ENCODE measurements at regions not wholly inside any gene's neighbourhood (a gene's known extent, or its start where the extent isn't known, plus 50 kb on each side); places are given as distances from the start of the nearest gene placed in this dataset.

DNA sequence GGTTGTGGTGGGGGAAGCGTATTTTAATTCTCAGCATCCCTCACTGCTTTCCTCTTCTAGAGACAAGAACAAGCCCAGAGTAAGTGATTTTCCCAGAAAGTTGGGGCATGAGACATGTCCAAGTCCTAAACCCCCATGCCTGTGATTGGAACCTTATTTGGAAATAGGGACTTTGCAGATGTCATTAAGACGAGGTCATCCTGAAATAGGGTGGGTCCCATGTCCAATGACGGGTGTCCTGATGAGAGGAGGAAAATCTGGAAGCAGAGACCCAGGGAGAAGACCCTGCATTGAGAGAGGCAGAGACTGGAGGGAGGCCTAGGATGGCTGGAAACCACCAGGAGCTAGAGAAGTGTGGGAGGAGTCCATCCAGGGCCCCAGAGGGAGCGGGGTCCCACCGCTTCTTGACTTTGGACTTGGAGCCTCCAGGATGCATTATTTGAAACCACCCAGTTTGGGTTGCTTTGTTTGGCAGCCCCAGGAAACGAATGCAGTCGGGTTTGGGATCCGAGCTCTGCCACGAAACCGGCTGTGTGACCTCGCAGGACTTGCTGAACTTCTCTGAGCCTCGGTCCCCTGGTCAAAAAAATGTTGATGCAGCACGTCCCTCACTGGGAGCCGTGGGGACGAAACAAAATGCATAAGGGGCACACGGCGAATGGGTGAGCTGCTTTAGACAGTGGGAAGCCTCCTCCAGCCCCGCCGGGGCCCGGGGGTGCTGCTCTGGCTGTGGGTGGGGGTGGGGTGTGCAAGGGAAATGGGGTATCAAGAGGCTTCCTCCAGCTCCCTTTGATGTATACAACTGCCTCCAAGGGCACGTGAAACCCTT lies 113.9 kb downstream of the CPZ start:
- Histone ChIP-seq H3K27me3 (peaks cover 19 to 23% (median 20%) of the 10 kb centered on the region in 3 donors), H3K9me3 (no peaks in the 10 kb centered on the region), H3K36me3 (no peaks in the 10 kb centered on the region), H3K4me1 (no peaks in the 10 kb centered on the region), H3K4me3 (no peak overlapping the region), H3K27ac (no peak overlapping the region)
- TF ChIP-seq, protein P1, sequence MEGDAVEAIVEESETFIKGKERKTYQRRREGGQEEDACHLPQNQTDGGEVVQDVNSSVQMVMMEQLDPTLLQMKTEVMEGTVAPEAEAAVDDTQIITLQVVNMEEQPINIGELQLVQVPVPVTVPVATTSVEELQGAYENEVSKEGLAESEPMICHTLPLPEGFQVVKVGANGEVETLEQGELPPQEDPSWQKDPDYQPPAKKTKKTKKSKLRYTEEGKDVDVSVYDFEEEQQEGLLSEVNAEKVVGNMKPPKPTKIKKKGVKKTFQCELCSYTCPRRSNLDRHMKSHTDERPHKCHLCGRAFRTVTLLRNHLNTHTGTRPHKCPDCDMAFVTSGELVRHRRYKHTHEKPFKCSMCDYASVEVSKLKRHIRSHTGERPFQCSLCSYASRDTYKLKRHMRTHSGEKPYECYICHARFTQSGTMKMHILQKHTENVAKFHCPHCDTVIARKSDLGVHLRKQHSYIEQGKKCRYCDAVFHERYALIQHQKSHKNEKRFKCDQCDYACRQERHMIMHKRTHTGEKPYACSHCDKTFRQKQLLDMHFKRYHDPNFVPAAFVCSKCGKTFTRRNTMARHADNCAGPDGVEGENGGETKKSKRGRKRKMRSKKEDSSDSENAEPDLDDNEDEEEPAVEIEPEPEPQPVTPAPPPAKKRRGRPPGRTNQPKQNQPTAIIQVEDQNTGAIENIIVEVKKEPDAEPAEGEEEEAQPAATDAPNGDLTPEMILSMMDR (IDR thresholded peaks at IDR 0.05 in 4 of 5, conservative IDR thresholded peaks at IDR 0.05 in 1 of 5): no peak
- TF ChIP-seq POLR2A (IDR thresholded peaks at IDR 0.05): no peak
- DNase-seq (peak in 1 of 2 donors; percentile 1), ATAC-seq (no peak)
- in situ Hi-C loops (cut with MboI; ENCODE audit: low sequenced_read_pairs in 4 of 4): no loop called here
- intact Hi-C loops (cut with DNase I; ENCODE audit: low total_unique reads): no loop called here

DNA sequence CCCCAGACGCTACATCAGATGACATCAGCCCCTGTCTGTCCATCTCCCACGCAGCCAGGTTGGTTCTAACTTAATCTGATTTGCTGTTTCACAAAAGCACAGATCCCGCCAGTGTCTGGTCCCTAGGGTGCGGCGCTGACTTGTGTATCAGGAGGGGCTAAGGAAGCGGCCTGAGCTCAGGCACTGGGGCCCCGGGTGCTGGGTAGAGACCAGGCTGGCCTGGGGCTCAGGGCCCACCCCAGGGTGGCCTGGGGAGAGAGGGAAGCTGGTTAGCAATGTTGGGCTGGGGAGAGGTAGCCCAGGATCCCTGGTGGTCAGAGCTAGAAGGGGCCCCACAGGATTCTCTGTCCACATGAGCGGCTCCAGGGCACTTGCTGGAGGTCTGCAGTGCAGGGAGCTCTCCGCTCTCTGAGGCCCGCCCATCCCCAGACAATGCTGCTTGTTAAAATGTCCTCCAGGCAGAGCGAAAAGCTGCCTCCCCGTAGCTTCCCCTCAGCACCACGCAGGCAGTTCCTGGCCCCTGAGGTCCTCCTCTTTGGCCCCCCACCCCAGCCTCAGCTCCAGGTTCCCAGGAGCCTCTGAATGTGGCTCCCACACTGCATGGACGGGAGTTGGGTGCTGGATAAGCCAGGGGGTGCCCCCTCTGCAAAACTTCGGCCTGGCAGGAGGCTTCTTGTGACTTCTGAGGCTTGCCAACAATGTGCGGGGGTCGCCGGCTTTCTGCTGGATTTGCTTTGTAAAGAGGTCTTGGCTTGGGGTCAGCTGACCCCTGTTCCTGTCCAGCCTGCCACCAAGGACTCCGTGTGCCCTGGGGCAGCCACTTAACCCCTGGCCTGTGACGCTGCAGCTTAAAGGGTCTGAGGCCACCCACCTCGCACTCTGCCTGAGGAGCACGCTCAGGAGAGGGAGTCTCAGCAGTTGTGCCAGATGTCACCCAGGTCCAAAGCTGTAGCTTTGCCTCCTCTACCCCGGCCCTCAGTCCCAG lies 112.9 kb downstream of the CPZ start:
- H3K4me3 ChIP-seq: no peak overlapping the region
- peak in 1 of 2 donors; percentile 4 for DNase-seq
- no peak for ATAC-seq
- intact Hi-C loops (cut with DNase I; ENCODE audit: low total_unique reads) (no loop called here), in situ Hi-C loops (cut with MboI; ENCODE audit: low sequenced_read_pairs in 4 of 4) (no loop called here)
- H3K27me3 ChIP-seq: peaks cover 19 to 29% (median 29%) of the 10 kb centered on the region in 3 donors
- no peaks in the 10 kb centered on the region for H3K36me3 ChIP-seq
- no peak for TF ChIP-seq POLR2A (IDR thresholded peaks at IDR 0.05)
- TF ChIP-seq, protein P1 (IDR thresholded peaks at IDR 0.05 in 4 of 5, conservative IDR thresholded peaks at IDR 0.05 in 1 of 5): no peak
- H3K27ac ChIP-seq: no peak overlapping the region
- H3K4me1 ChIP-seq: no peaks in the 10 kb centered on the region
- H3K9me3 ChIP-seq: no peaks in the 10 kb centered on the region

DNA sequence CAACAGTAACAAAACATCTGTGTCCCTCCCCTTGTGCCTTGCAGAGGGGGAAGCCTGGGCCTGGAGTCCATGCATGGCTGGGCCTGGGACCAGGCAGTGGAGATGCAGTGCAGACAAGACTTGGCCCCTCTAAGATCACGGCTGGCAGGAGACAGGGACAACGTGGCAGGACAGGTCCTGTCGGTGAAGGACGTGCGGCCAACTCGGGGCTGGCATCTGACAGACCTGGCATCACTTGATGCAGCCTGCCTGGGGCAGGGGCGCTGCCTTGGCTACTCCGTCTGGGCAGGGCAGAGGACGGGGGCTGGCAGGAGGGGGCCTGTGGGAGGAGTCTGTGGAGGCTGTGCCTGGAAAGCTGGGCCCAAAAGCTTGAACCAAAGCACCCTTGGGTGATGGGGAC lies 112.1 kb downstream of the CPZ start:
- in situ Hi-C loops (cut with MboI; ENCODE audit: low sequenced_read_pairs in 4 of 4): no loop called here
- DNase-seq: peak in 1 of 2 donors; percentile 2
- H3K4me1 ChIP-seq: no peaks in the 10 kb centered on the region
- H3K36me3 ChIP-seq: no peaks in the 10 kb centered on the region
- intact Hi-C loops (cut with DNase I; ENCODE audit: low total_unique reads): no loop called here
- H3K27ac ChIP-seq: no peak overlapping the region
- no peak for ATAC-seq
- H3K9me3 ChIP-seq: no peaks in the 10 kb centered on the region
- no peak overlapping the region for H3K4me3 ChIP-seq
- peaks cover 19 to 29% (median 29%) of the 10 kb centered on the region in 3 donors for H3K27me3 ChIP-seq
- TF ChIP-seq, protein P1 (IDR thresholded peaks at IDR 0.05 in 4 of 5, conservative IDR thresholded peaks at IDR 0.05 in 1 of 5): no peak
- no peak for TF ChIP-seq POLR2A (IDR thresholded peaks at IDR 0.05)

- H3K36me3 ChIP-seq: no peaks in the 10 kb centered on the region
- intact Hi-C loops (cut with DNase I; ENCODE audit: low total_unique reads) (no loop called here), in situ Hi-C loops (cut with MboI; ENCODE audit: low sequenced_read_pairs in 4 of 4) (no loop called here)
- no peaks in the 10 kb centered on the region for H3K4me1 ChIP-seq
- no peaks in the 10 kb centered on the region for H3K9me3 ChIP-seq
- no peak for TF ChIP-seq POLR2A (IDR thresholded peaks at IDR 0.05)
- TF ChIP-seq, protein P1 (IDR thresholded peaks at IDR 0.05 in 4 of 5, conservative IDR thresholded peaks at IDR 0.05 in 1 of 5): no peak
- ATAC-seq: no peak
- peaks cover 19 to 29% (median 29%) of the 10 kb centered on the region in 3 donors for H3K27me3 ChIP-seq
- H3K27ac ChIP-seq: no peak overlapping the region
- no peak overlapping the region for H3K4me3 ChIP-seq
- no peak for DNase-seq
Measured at GRCh38 chr4:8703857-8704495, 111.4 kb downstream of the CPZ start.

Data from gastrocnemius medialis (tissue), 4 donors.